ENCODE measurements at regions not wholly inside any gene's neighbourhood (a gene's known extent, or its start where the extent isn't known, plus 50 kb on each side); places are given as distances from the start of the nearest gene placed in this dataset.

DNA sequence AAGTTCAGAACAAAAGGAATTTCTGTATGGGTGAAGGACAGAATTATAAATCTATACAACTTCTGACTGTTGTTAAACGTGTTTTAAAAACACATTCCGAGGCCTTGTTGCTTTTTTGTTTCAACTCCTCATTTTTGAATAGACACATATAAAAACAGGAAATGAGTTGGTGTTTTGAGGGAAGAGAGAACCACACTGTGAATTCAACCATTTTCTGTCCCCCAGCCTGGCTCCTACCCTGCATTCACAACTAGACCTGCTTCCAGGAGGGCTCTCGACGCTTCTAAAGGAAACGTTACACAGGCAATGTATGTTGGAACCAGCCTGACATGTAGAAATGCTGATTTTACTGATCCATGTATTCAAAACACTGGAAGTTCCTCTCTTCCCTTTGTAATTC is 76.5 kb downstream of the OR13A1 start:
- TF ChIP-seq POLR2A (IDR thresholded peaks at IDR 0.05) (no peak), CTCF (IDR thresholded peaks at IDR 0.05) (no peak)

Data from esophagus squamous epithelium (tissue), 4 donors.